H1 (cell line): ENCODE measurements at regions not wholly inside any gene's neighbourhood (a gene's known extent, or its start where the extent isn't known, plus 50 kb on each side); places are given as distances from the start of the nearest gene placed in this dataset.
"Not testable (repeated sequence)": the region's sequence is repeated elsewhere in the genome, so short reads cannot be mapped to it uniquely, and the experiment has no call there.

ENCODE experiments used
- CTCF ChIA-PET: fragments of 300-600 bp; sonication (Branson Sonifier 250); formaldehyde crosslinking; loops from one replicate; lab custom pipeline; 2021; ENCODE audit not compliant: partially characterized antibody; lab: Charles Lee
- POLR2A ChIA-PET: fragments of 300-600 bp; sonication (Branson Sonifier 250); formaldehyde crosslinking; loops from one replicate; lab custom pipeline; 2021; ENCODE audit warnings: inconsistent platforms; ENCODE audit not compliant: partially characterized antibody; lab: Charles Lee
- DNase-seq, 2 experiments: peaks; one replicate each; pipeline versions ENCODE4 v3.0.0 to v3.0.0-alpha.2; 2010 to 2022; ENCODE audit warnings: low spot score in 2 of 2, low read depth in 1 of 2, mixed read lengths in 1 of 2
- FAIRE-seq: peaks from 2 replicates; lab custom pipeline; 2011; peaks lifted over from hg19 to GRCh38; lab: Jason Lieb, UNC
- H2AFZ ChIP-seq: 2 replicates; pipeline ENCODE4 v1.8.1; 2012; ENCODE audit warnings: low read length, inconsistent platforms
- H2AK5ac ChIP-seq: 2 replicates; pipeline ENCODE4 v1.6.1; 2013; ENCODE audit warnings: low read depth, low read length
- H2BK120ac ChIP-seq: replicated peaks from 2 replicates; pipeline ENCODE3; 2013; ENCODE audit warnings: low read depth, low read length, inconsistent platforms
- H2BK12ac ChIP-seq: 2 replicates; pipeline ENCODE4 v1.6.1; 2013; ENCODE audit warnings: low read depth, low read length
- H2BK15ac ChIP-seq: 2 replicates; pipeline ENCODE4 v1.6.1; 2013; ENCODE audit warnings: low read length
- H2BK20ac ChIP-seq: 2 replicates; pipeline ENCODE4 v1.6.1; 2013; ENCODE audit warnings: low read length
- H2BK5ac ChIP-seq: 2 replicates; pipeline ENCODE4 v1.6.1; 2013; ENCODE audit warnings: low read depth, low read length
- H3K14ac ChIP-seq: 2 replicates; pipeline ENCODE4 v1.6.1; 2013; ENCODE audit warnings: inconsistent platforms; ENCODE audit not compliant: insufficient read length
- H3K18ac ChIP-seq: 2 replicates; pipeline ENCODE4 v1.6.1; 2013; ENCODE audit warnings: low read length; ENCODE audit errors: extremely low read depth
- H3K23ac ChIP-seq: 2 replicates; pipeline ENCODE4 v1.6.1; 2013; ENCODE audit warnings: inconsistent platforms; ENCODE audit not compliant: insufficient read length
- H3K23me2 ChIP-seq: 2 replicates; pipeline ENCODE4 v1.6.1; 2013; ENCODE audit warnings: low read depth, low read length
- H3K27ac ChIP-seq: 2 replicates; pipeline ENCODE4 v1.6.1; 2011; ENCODE audit warnings: low read depth, low read length, inconsistent platforms
- H3K27me3 ChIP-seq, 4 experiments: replicated peaks in 1 of 4; 1 replicate in 1 of 4; 2 replicates in 3 of 4; pipeline versions ENCODE4 v1.6.1 to v1.8.1; 2011 to 2013; ENCODE audit warnings: low read length in 3 of 4, mild to moderate bottlenecking in 3 of 4, inconsistent platforms in 2 of 4, mixed read lengths in 2 of 4, moderate library complexity in 1 of 4; ENCODE audit not compliant: control insufficient read depth in 3 of 4, insufficient read depth in 3 of 4; ENCODE audit errors: extremely low read depth in 1 of 4
- H3K36me3 ChIP-seq, 4 experiments: 2 replicates each; pipeline versions ENCODE4 v1.6.1 to v1.8.1; 2011 to 2013; ENCODE audit warnings: mild to moderate bottlenecking in 4 of 4, low read length in 3 of 4, moderate library complexity in 2 of 4, control low read depth in 1 of 4, inconsistent platforms in 1 of 4; ENCODE audit not compliant: insufficient read depth in 4 of 4, control insufficient read depth in 2 of 4
- H3K4ac ChIP-seq: replicated peaks from 2 replicates; pipeline ENCODE3; 2013; ENCODE audit warnings: low read length, low read depth, mixed read lengths, inconsistent platforms; ENCODE audit not compliant: insufficient read length
- H3K4me1 ChIP-seq, 4 experiments: replicated peaks in 1 of 4; 1 replicate in 1 of 4; 2 replicates in 3 of 4; pipeline versions ENCODE4 v1.6.1 to v1.8.1; 2011 to 2013; ENCODE audit warnings: low read length in 3 of 4, inconsistent platforms in 2 of 4, mixed read lengths in 1 of 4; ENCODE audit not compliant: insufficient read depth in 4 of 4, control insufficient read depth in 3 of 4
- H3K4me2 ChIP-seq, 2 experiments: 2 replicates each; pipeline versions ENCODE4 v1.6.1 to v1.8.1; 2011 to 2013; ENCODE audit warnings: low read depth in 2 of 2, low read length in 2 of 2, control low read depth in 1 of 2, inconsistent platforms in 1 of 2, mild to moderate bottlenecking in 1 of 2; ENCODE audit not compliant: insufficient read depth in 1 of 2
- H3K4me3 ChIP-seq, 4 experiments: fragments of 200-600, 300-600 bp in 1 of 4; sonication (generic), shearing (Covaris generic), sonication (Bioruptor Twin) in 1 of 4; 2 replicates each; pipeline versions ENCODE4 v1.5.1 to v1.8.1; 2011 to 2016; ENCODE audit warnings: low read length in 4 of 4, low read depth in 3 of 4, control low read depth in 2 of 4, inconsistent platforms in 2 of 4, mild to moderate bottlenecking in 2 of 4, mixed read lengths in 1 of 4, moderate library complexity in 1 of 4; ENCODE audit not compliant: insufficient read depth in 2 of 4; ENCODE audit errors: extremely low read depth in 1 of 4
- H3K56ac ChIP-seq: replicated peaks from 2 replicates; pipeline ENCODE3; 2013; ENCODE audit warnings: low read depth, mild to moderate bottlenecking, mixed read lengths, low read length, inconsistent platforms; ENCODE audit not compliant: insufficient read length
- H3K79me1 ChIP-seq: 2 replicates; pipeline ENCODE4 v1.6.1; 2013; ENCODE audit warnings: low read depth, low read length, control low read depth
- H3K79me2 ChIP-seq, 2 experiments: 2 replicates each; pipeline versions ENCODE4 v1.6.1 to v1.8.1; 2012 to 2013; ENCODE audit warnings: low read length in 2 of 2, mild to moderate bottlenecking in 2 of 2, inconsistent platforms in 1 of 2; ENCODE audit not compliant: insufficient read depth in 2 of 2, control insufficient read depth in 1 of 2
- H3K9ac ChIP-seq, 4 experiments: replicated peaks in 1 of 4; 1 replicate in 1 of 4; 2 replicates in 3 of 4; pipeline versions ENCODE4 v1.6.1 to v1.8.1; 2011 to 2013; ENCODE audit warnings: low read depth in 3 of 4, low read length in 3 of 4, control low read depth in 2 of 4, mild to moderate bottlenecking in 2 of 4, moderate library complexity in 2 of 4, inconsistent platforms in 1 of 4; ENCODE audit errors: extremely low read depth in 1 of 4
- H3K9me3 ChIP-seq, 2 experiments: 2 replicates each; pipeline versions ENCODE4 v1.6.1 to v1.8.1; 2012 to 2013; ENCODE audit warnings: mild to moderate bottlenecking in 2 of 2, moderate library complexity in 2 of 2, control low read depth in 1 of 2, inconsistent platforms in 1 of 2, low read depth in 1 of 2, low read length in 1 of 2, mixed read lengths in 1 of 2; ENCODE audit not compliant: insufficient read depth in 2 of 2
- H4K20me1 ChIP-seq, 2 experiments: replicated peaks in 1 of 2; 2 replicates each; pipeline versions ENCODE3 to v1.8.1; 2011 to 2013; ENCODE audit warnings: inconsistent platforms in 2 of 2, low read length in 2 of 2, mild to moderate bottlenecking in 1 of 2; ENCODE audit not compliant: insufficient read depth in 2 of 2, control insufficient read depth in 1 of 2
- H4K5ac ChIP-seq: 2 replicates; pipeline ENCODE4 v1.6.1; 2013; ENCODE audit warnings: low read length, low read depth, mixed read lengths, inconsistent platforms; ENCODE audit not compliant: insufficient read length
- H4K8ac ChIP-seq: 2 replicates; pipeline ENCODE4 v1.8.0; 2013; ENCODE audit warnings: mild to moderate bottlenecking, moderate library complexity, low read length, inconsistent platforms; ENCODE audit not compliant: insufficient read depth; ENCODE audit errors: extremely low read depth
- H4K91ac ChIP-seq: replicated peaks from 2 replicates; pipeline ENCODE3; 2013; ENCODE audit warnings: low read length, mixed read lengths, inconsistent platforms; ENCODE audit not compliant: insufficient read length
- WGBS, 2 experiments: shearing (Covaris generic) in 1 of 2; methylation state at CpG; one replicate each; pipeline versions ENCODE4 v1.1.6 to v1.1.7; 2013 to 2015; ENCODE audit warnings: low lambda C conversion rate in 2 of 2, mixed read lengths in 2 of 2, inconsistent platforms in 1 of 2, low coverage in 1 of 2, missing lambda C conversion rate in 1 of 2; ENCODE audit not compliant: insufficient replicate concordance in 2 of 2, insufficient coverage in 1 of 2, insufficient read length in 1 of 2; ENCODE audit errors: extremely low coverage in 1 of 2, missing lambda C conversion rate in 1 of 2; 5-methylcytosine and 5-hydroxymethylcytosine counted together

- not testable (repeated sequence) for H3K4ac ChIP-seq, H2BK12ac ChIP-seq, H3K27me3 ChIP-seq, H4K5ac ChIP-seq, H3K4me3 ChIP-seq, FAIRE-seq, H4K8ac ChIP-seq, H2BK15ac ChIP-seq, H3K27ac ChIP-seq, H4K20me1 ChIP-seq, H3K4me2 ChIP-seq, H2BK20ac ChIP-seq, H2BK120ac ChIP-seq, H3K23ac ChIP-seq, H3K9me3 ChIP-seq, H4K91ac ChIP-seq, H3K79me2 ChIP-seq, DNase-seq, H3K23me2 ChIP-seq, H3K18ac ChIP-seq, H3K9ac ChIP-seq, H3K79me1 ChIP-seq, H3K36me3 ChIP-seq, H2BK5ac ChIP-seq, H3K56ac ChIP-seq, H2AK5ac ChIP-seq, H3K14ac ChIP-seq, H2AFZ ChIP-seq
- H3K4me1 ChIP-seq = peaks cover 0 to 12% (median 10%) of the 10 kb centered on the region in 4 experiments; a peak in 5 of 7 replicates
- ChIA-PET POLR2A (interaction anchor here (1.3 to 1.6 kb wide), 2 partner anchors 10 to 49 kb away, joined by 4 read pairs; no protein-coding TSS in a partner anchor), CTCF (interaction anchor here (1.3 to 1.5 kb wide), 3 partner anchors 11 to 84 kb away, joined by 3 to 6 read pairs (median 4); no protein-coding TSS in a partner anchor)
- WGBS, 2 experiments = 91% methylated on average over 7 of the region's 8 CpGs; no CpG with 5 or more reads in 1 of the 2 experiments
These were observed 193.9 kb upstream of the ZNF217 start for GRCh38 chr20:53787491-53787931.
